SK-N-SH treated with all-trans-retinoic acid at 6 μM for 48 hours (cell line): ENCODE measurements at regions not wholly inside any gene's neighbourhood (a gene's known extent, or its start where the extent isn't known, plus 50 kb on each side); places are given as distances from the start of the nearest gene placed in this dataset.

Source experiments
- ARNTL ChIP-seq: fragments of 450-650 bp; formaldehyde crosslinking; IDR thresholded peaks from 2 replicates; pipeline ENCODE4 v1.5.0; 2020; ENCODE audit warnings: low read depth, mild to moderate bottlenecking, moderate library complexity, borderline replicate concordance
- BACH2 ChIP-seq: fragments of 250-450 bp; sonication (Bioruptor Pico); IDR thresholded peaks from 2 replicates; pipeline ENCODE4 v1.9.0; 2021; ENCODE audit warnings: mild to moderate bottlenecking, borderline replicate concordance
- CSDC2 ChIP-seq: fragments of 250-450 bp; sonication (Bioruptor Pico); IDR thresholded peaks from 2 replicates; pipeline ENCODE4 v1.5.0; 2020; ENCODE audit warnings: mild to moderate bottlenecking, moderate library complexity
- ISL1 ChIP-seq: fragments of 250-450 bp; sonication (Bioruptor Pico); IDR thresholded peaks from 2 replicates; pipeline ENCODE4 v2.1.2; 2022; ENCODE audit warnings: mild to moderate bottlenecking, moderate library complexity
- ZFP30 ChIP-seq: fragments of 450-650 bp; formaldehyde crosslinking; IDR thresholded peaks from 2 replicates; pipeline ENCODE4 v1.5.0; 2022; ENCODE audit warnings: mild to moderate bottlenecking, moderate library complexity
- ZNF565 ChIP-seq: fragments of 450-650 bp; formaldehyde crosslinking; conservative IDR thresholded peaks from 2 replicates; pipeline ENCODE4 v1.5.0; 2020; ENCODE audit warnings: low read depth, mild to moderate bottlenecking, moderate library complexity
- TF ChIP-seq, protein P1 (sequence below): fragments of 250-450 bp; sonication (Bioruptor Pico); IDR thresholded peaks from 2 replicates; pipeline ENCODE4 v1.5.1; 2021; ENCODE audit warnings: mild to moderate bottlenecking, moderate library complexity

DNA sequence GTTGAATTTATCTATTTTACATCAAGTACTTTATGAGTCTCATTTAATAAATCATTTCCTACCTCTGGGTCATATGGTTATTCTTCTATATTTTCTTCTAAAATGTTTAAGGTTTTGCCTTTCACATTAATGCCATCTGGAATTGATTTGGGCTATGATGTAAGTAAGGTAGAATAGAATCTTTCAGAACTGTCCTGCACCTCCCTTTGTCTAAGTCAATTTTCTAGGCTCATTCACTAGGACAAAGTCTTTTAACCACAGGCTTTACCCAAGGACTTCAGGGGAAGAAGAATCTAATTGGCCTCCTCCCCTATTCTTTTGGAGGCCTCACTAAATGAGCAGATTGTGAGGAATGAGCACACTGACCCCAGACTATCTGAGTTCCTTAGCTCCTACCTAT, 146.0 kb downstream of the BBOX1 start:
- TF ChIP-seq BACH2 (no peak), ZNF565 (CRISPR knock-in tag) (no peak), ISL1 (no peak), ZFP30 (CRISPR knock-in tag) (no peak), ARNTL (no peak), CSDC2 (CRISPR knock-in tag) (no peak)
- TF ChIP-seq, protein P1, sequence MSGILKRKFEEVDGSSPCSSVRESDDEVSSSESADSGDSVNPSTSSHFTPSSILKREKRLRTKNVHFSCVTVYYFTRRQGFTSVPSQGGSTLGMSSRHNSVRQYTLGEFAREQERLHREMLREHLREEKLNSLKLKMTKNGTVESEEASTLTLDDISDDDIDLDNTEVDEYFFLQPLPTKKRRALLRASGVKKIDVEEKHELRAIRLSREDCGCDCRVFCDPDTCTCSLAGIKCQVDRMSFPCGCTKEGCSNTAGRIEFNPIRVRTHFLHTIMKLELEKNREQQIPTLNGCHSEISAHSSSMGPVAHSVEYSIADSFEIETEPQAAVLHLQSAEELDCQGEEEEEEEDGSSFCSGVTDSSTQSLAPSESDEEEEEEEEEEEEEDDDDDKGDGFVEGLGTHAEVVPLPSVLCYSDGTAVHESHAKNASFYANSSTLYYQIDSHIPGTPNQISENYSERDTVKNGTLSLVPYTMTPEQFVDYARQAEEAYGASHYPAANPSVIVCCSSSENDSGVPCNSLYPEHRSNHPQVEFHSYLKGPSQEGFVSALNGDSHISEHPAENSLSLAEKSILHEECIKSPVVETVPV (CRISPR knock-in tag): no peak
